Mesendoderm (in vitro differentiated cells): ENCODE measurements at regions not wholly inside any gene's neighbourhood (a gene's known extent, or its start where the extent isn't known, plus 50 kb on each side); places are given as distances from the start of the nearest gene placed in this dataset.

Experiments
- DNase-seq: peaks from one replicate; pipeline ENCODE4 v3.0.0; 2013
- H2AK5ac ChIP-seq: 2 replicates; pipeline ENCODE4 v1.6.1; 2013; ENCODE audit warnings: low read length, inconsistent platforms
- H2BK120ac ChIP-seq: 2 replicates; pipeline ENCODE4 v1.6.1; 2013; ENCODE audit warnings: low read depth, mild to moderate bottlenecking, low read length, moderate library complexity, mixed read lengths
- H2BK15ac ChIP-seq: replicated peaks from 2 replicates; pipeline ENCODE4 v1.6.1; 2013; ENCODE audit warnings: low read depth, mild to moderate bottlenecking, moderate library complexity
- H2BK5ac ChIP-seq: 2 replicates; pipeline ENCODE4 v1.6.1; 2013; ENCODE audit warnings: low read length, inconsistent platforms
- H3K18ac ChIP-seq: 2 replicates; pipeline ENCODE4 v1.6.1; 2013; ENCODE audit warnings: mild to moderate bottlenecking, low read length, mixed read lengths
- H3K23ac ChIP-seq: one replicate; pipeline ENCODE4 v1.6.1; 2013; ENCODE audit warnings: low read length
- H3K27ac ChIP-seq: 2 replicates; pipeline ENCODE4 v1.5.1; 2013; ENCODE audit warnings: low read depth, mild to moderate bottlenecking, inconsistent platforms, low read length, moderate library complexity
- H3K27me3 ChIP-seq: 2 replicates; pipeline ENCODE4 v1.6.1; 2013; ENCODE audit warnings: low read length, control low read depth, mild to moderate bottlenecking, inconsistent platforms; ENCODE audit not compliant: insufficient read depth, poor library complexity
- H3K36me3 ChIP-seq: 2 replicates; pipeline ENCODE4 v1.6.1; 2013; ENCODE audit warnings: low read length, inconsistent platforms; ENCODE audit not compliant: control insufficient read depth, insufficient read depth
- H3K4ac ChIP-seq: one replicate; pipeline ENCODE4 v1.6.1; 2013; ENCODE audit warnings: low read depth, mild to moderate bottlenecking, low read length, moderate library complexity
- H3K4me1 ChIP-seq: 2 replicates; pipeline ENCODE4 v1.6.1; 2013; ENCODE audit warnings: low read depth, low read length, inconsistent platforms; ENCODE audit not compliant: control insufficient read depth
- H3K4me2 ChIP-seq: 2 replicates; pipeline ENCODE4 v1.6.1; 2013; ENCODE audit warnings: low read length
- H3K4me3 ChIP-seq: 2 replicates; pipeline ENCODE4 v1.5.1; 2013; ENCODE audit warnings: mild to moderate bottlenecking, low read length
- H3K56ac ChIP-seq: one replicate; pipeline ENCODE4 v1.6.1; 2013; ENCODE audit warnings: low read length
- H3K79me1 ChIP-seq: 2 replicates; pipeline ENCODE4 v1.6.1; 2013; ENCODE audit warnings: low read length, inconsistent platforms
- H3K79me2 ChIP-seq: 2 replicates; pipeline ENCODE4 v1.6.1; 2013; ENCODE audit warnings: mild to moderate bottlenecking, low read length; ENCODE audit not compliant: control insufficient read depth, insufficient read depth
- H3K9ac ChIP-seq: 2 replicates; pipeline ENCODE4 v1.6.1; 2013; ENCODE audit warnings: low read length, inconsistent platforms
- H4K5ac ChIP-seq: one replicate; pipeline ENCODE4 v1.6.1; 2013; ENCODE audit warnings: low read length
- H4K8ac ChIP-seq: one replicate; pipeline ENCODE4 v1.6.1; 2013; ENCODE audit warnings: low read depth, mild to moderate bottlenecking, control low read depth, low read length, moderate library complexity
- WGBS: extraction: QIAGEN DNeasy Blood & Tissue Kit; methylation state at CpG from one replicate; pipeline ENCODE4 v1.1.7; 2013; ENCODE audit warnings: low lambda C conversion rate, missing lambda C conversion rate; ENCODE audit not compliant: insufficient coverage; ENCODE audit errors: extremely low coverage; 5-methylcytosine and 5-hydroxymethylcytosine counted together

DNA sequence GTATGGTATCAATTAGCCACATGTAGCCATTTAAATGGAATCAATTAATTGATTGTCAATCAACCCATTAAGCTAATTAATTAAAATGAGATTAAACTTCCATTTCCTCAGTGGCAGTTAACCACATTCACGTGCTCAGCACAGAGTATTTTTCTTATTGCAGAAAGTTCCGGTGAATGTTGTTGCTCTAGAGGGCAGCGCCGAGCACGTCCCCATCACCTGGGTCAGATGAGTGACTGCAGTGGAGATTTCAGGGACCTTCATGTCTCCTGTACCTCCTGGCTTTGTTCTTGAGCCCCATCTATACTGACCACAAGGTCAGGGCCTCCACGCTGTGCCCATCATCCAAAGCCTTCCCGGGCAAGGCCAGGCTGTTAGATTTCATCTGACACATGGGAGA is 168.8 kb upstream of the MKI67 start:
- no peak overlapping the region for H3K9ac ChIP-seq

DNA sequence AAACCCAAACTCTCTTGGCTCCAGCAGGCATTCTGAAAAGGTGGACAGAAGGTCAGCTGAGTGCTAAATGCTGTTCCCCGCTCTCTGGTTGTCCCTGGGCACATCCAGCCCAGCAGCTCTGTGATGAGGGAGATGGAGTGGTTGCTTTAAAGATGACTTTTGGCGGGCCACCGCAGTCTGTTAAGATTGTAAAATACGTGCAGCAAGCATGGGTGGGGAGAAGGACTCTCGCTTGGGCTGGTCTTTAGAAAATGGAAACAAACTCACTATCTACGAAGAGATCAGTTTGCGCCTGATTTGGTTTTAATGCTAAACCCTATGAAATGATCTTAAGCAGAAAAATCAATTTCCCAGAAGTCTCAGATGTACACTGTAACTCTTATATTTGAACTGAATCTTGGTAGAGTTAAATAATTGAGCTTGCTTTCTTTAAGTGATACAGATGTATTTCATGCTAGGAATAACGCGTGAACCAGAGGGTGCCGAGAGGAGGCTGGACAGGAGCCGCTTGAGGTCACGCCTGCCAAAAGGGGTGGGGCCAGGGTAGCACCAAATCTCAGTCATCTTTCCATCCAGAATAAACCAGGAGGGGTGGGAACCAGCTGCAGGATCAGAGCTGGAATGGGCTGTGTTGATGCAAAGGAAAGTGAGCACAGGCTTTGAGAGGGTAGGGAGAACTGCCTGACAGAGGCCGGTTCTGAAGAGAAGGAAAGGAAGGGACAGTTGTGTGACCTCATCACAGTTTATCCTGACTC is 170.2 kb upstream of the MKI67 start:
- DNase-seq = no peak
- no peak overlapping the region for H2BK5ac ChIP-seq
- no peak overlapping the region for H3K18ac ChIP-seq
- WGBS = no CpG with 5 or more reads among the region's 13 CpGs
- no peak overlapping the region for H3K27ac ChIP-seq
- no peaks in the 10 kb centered on the region for H3K79me1 ChIP-seq
- no peak overlapping the region for H2BK15ac ChIP-seq
- no peak overlapping the region for H3K4me2 ChIP-seq
- H2BK120ac ChIP-seq = no peak overlapping the region
- H3K4me1 ChIP-seq = no peaks in the 10 kb centered on the region
- no peak overlapping the region for H3K4ac ChIP-seq
- no peak overlapping the region for H3K56ac ChIP-seq
- no peaks in the 10 kb centered on the region for H3K36me3 ChIP-seq
- H4K8ac ChIP-seq = no peak overlapping the region
- no peaks in the 10 kb centered on the region for H3K79me2 ChIP-seq
- H2AK5ac ChIP-seq = no peak overlapping the region
- no peak overlapping the region for H4K5ac ChIP-seq
- H3K23ac ChIP-seq = no peak overlapping the region
- no peak overlapping the region for H3K9ac ChIP-seq
- H3K27me3 ChIP-seq = no peaks in the 10 kb centered on the region
- H3K4me3 ChIP-seq = no peak overlapping the region

More for the DNA sequence above, 168.8 kb upstream of the MKI67 start:
- Histone ChIP-seq H3K18ac (no peak overlapping the region), H4K8ac (no peak overlapping the region), H2BK15ac (no peak overlapping the region), H3K36me3 (no peaks in the 10 kb centered on the region), H2BK120ac (no peak overlapping the region), H4K5ac (no peak overlapping the region), H2BK5ac (no peak overlapping the region), H3K23ac (no peak overlapping the region), H3K79me1 (no peaks in the 10 kb centered on the region), H3K4me2 (no peak overlapping the region), H3K56ac (no peak overlapping the region), H3K4me1 (no peaks in the 10 kb centered on the region), H3K79me2 (no peaks in the 10 kb centered on the region), H3K4me3 (no peak overlapping the region), H3K27me3 (no peaks in the 10 kb centered on the region), H3K27ac (no peak overlapping the region), H2AK5ac (no peak overlapping the region), H3K4ac (no peak overlapping the region)
- no peak for DNase-seq
- WGBS = no CpG with 5 or more reads among the region's 7 CpGs

DNA sequence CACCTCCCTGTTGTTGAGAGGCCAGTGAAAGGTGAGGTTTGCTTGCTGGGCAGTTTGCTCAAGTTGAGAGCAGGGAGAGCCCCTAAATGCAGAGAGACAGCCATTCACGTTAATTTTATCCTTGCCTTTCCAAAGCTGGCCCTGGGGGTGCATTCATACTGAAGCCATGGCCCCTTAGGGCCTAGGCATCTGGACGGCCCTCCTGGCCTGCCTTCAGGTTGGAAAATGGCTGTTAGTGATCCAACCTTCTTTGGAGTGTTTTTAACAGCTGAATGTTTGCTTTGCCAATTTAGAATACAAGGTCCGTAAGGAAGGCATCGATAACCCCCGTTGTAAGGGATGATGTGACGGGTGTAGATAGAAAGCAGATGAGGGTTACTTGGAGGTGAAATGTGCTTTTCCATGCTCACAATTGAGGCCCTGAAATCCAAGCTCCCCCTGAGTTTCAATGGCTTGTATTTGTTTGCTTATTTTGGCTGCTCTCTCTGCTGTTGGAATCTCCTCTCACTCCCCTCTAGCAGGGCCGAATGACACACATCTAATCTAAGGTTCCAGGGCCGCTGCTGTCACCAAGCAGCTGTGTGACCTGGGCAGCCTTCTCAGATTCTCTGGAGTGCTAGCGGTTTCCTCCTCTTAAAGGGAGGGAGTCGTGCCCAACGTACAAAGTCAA is 171.6 kb upstream of the MKI67 start:
- H3K56ac ChIP-seq = no peak overlapping the region
- no CpG with 5 or more reads among the region's 11 CpGs for WGBS
- no peak overlapping the region for H3K4ac ChIP-seq
- H3K23ac ChIP-seq = no peak overlapping the region
- no peaks in the 10 kb centered on the region for H3K79me2 ChIP-seq
- no peak for DNase-seq
- H3K36me3 ChIP-seq = no peaks in the 10 kb centered on the region
- H3K4me3 ChIP-seq = no peak overlapping the region
- no peak overlapping the region for H2BK15ac ChIP-seq
- H3K79me1 ChIP-seq = no peaks in the 10 kb centered on the region
- H3K18ac ChIP-seq = no peak overlapping the region
- H4K5ac ChIP-seq = no peak overlapping the region
- H3K4me1 ChIP-seq = no peaks in the 10 kb centered on the region
- H2AK5ac ChIP-seq = no peak overlapping the region
- no peak overlapping the region for H3K4me2 ChIP-seq
- no peak overlapping the region for H2BK120ac ChIP-seq
- no peak overlapping the region for H4K8ac ChIP-seq
- no peak overlapping the region for H2BK5ac ChIP-seq
- H3K27ac ChIP-seq = no peak overlapping the region
- no peak overlapping the region for H3K9ac ChIP-seq
- no peaks in the 10 kb centered on the region for H3K27me3 ChIP-seq

DNA sequence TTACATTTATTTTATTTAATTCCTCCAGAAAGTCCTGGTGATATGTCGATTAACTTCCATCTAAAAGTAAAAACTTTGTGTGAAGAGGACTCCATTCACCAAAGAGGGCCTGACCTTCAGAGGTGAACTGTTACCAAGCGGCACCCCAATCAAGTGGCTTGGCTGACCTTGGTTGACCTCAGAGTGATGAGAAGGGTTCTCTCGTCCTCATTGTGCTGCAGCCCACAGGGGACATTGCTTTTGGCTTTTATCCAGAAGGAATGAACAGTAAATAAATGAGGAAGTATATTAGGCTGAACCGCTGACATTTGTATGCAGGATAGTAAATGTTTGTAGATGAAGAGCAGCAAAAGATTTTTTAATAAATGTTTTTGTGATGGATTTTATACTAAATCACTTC is 172.4 kb upstream of the MKI67 start:
- no peak overlapping the region for H2AK5ac ChIP-seq
- no peak overlapping the region for H3K56ac ChIP-seq
- H3K4me1 ChIP-seq = no peaks in the 10 kb centered on the region
- WGBS = 100% methylated on average over 1 of the region's 4 CpGs
- DNase-seq = no peak
- no peak overlapping the region for H3K27ac ChIP-seq
- H4K5ac ChIP-seq = no peak overlapping the region
- H3K4me3 ChIP-seq = no peak overlapping the region
- H2BK120ac ChIP-seq = no peak overlapping the region
- H4K8ac ChIP-seq = no peak overlapping the region
- H3K4me2 ChIP-seq = no peak overlapping the region
- H3K79me1 ChIP-seq = no peaks in the 10 kb centered on the region
- H3K36me3 ChIP-seq = no peaks in the 10 kb centered on the region
- no peaks in the 10 kb centered on the region for H3K79me2 ChIP-seq
- H2BK15ac ChIP-seq = no peak overlapping the region
- no peak overlapping the region for H3K4ac ChIP-seq
- no peak overlapping the region for H3K23ac ChIP-seq
- H3K27me3 ChIP-seq = no peaks in the 10 kb centered on the region
- H3K9ac ChIP-seq = no peak overlapping the region
- no peak overlapping the region for H2BK5ac ChIP-seq
- no peak overlapping the region for H3K18ac ChIP-seq

DNA sequence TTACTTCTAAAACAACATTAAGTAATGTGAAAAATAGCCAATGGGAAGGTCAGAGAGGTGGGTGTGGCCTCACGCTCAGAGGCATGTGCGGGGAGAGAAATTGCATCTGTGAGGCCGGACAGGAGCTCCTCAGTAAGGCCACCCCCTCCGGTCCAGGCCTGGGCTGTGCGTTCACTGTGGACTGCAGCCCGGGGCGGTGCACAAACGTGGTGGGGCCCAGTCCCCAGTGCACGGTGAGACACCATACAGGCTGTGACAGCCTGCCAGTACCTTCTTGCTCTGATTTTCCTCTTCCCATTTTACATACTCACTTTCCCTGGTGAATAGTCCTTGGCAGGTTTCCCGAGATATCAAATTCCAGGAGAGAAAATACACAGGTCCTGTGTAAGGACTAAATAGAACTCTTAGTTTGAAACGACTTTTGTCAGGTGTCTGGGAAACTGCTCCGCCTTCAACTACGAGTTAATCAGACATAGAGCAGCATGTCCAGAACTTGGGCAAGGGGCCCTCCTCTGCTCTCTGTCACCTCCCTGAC is 174.1 kb upstream of the MKI67 start:
- H4K8ac ChIP-seq = no peak overlapping the region
- no CpG with 5 or more reads among the region's 13 CpGs for WGBS
- H3K79me1 ChIP-seq = no peaks in the 10 kb centered on the region

More for the DNA sequence above, 174.1 kb upstream of the MKI67 start:
- Histone ChIP-seq H3K27ac (no peak overlapping the region), H2BK15ac (no peak overlapping the region), H2BK120ac (no peak overlapping the region), H3K18ac (no peak overlapping the region), H3K79me2 (no peaks in the 10 kb centered on the region), H3K4me1 (no peaks in the 10 kb centered on the region), H3K4me3 (no peak overlapping the region), H3K23ac (no peak overlapping the region), H4K5ac (no peak overlapping the region), H3K4me2 (no peak overlapping the region), H2AK5ac (no peak overlapping the region), H3K4ac (no peak overlapping the region), H3K56ac (no peak overlapping the region), H3K36me3 (no peaks in the 10 kb centered on the region), H3K9ac (no peak overlapping the region), H2BK5ac (no peak overlapping the region), H3K27me3 (no peaks in the 10 kb centered on the region)
- DNase-seq = no peak
